Panc1 (cell line): ENCODE measurements at regions not wholly inside any gene's neighbourhood (a gene's known extent, or its start where the extent isn't known, plus 50 kb on each side); places are given as distances from the start of the nearest gene placed in this dataset.

Source experiments
- CTCF ChIP-seq: fragments of 450-650 bp; IDR thresholded peaks from 2 replicates; pipeline ENCODE4 v1.5.1; 2017; ENCODE audit warnings: mild to moderate bottlenecking
- POLR2AphosphoS5 ChIP-seq: IDR thresholded peaks from 2 replicates; pipeline ENCODE4 v1.6.1; 2012; ENCODE audit warnings: mild to moderate bottlenecking, low read depth, low read length, moderate library complexity

GRCh38 chr6:170073846-170074245 lies 217.0 kb downstream of the DLL1 start:
- no peak for TF ChIP-seq CTCF
- no peak for TF ChIP-seq POLR2AphosphoS5
